ENCODE measurements at regions not wholly inside any gene's neighbourhood (a gene's known extent, or its start where the extent isn't known, plus 50 kb on each side); places are given as distances from the start of the nearest gene placed in this dataset.
"Not testable (repeated sequence)": the region's sequence is repeated elsewhere in the genome, so short reads cannot be mapped to it uniquely, and the experiment has no call there.

GRCh38 chr10:52570490-52570889, 202.1 kb downstream of the MBL2 start:
- Histone ChIP-seq H3K27me3 (ENCODE audit: control insufficient read depth, insufficient read depth, low read length) (no peaks in the 10 kb centered on the region), H3K36me3 (ENCODE audit: control insufficient read depth, insufficient read depth, low read length) (no peaks in the 10 kb centered on the region), H3K9me3 (ENCODE audit: control insufficient read depth, low read depth, low read length) (no peaks in the 10 kb centered on the region), H3K4me3 (ENCODE audit: low read length) (no peak overlapping the region), H3K4me1 (ENCODE audit: control insufficient read depth, insufficient read depth, low read length) (no peaks in the 10 kb centered on the region), H3K27ac (ENCODE audit: low read length) (no peak overlapping the region)
- no peak for DNase-seq
- 100% methylated on average over 1 of the region's 1 CpG for WGBS (ENCODE audit: insufficient coverage, low lambda C conversion rate)

- DNase-seq: no peak
- Histone ChIP-seq H3K27me3 (ENCODE audit: control insufficient read depth, insufficient read depth, low read length) (no peaks in the 10 kb centered on the region), H3K27ac (ENCODE audit: low read length) (no peak overlapping the region), H3K4me1 (ENCODE audit: control insufficient read depth, insufficient read depth, low read length) (no peaks in the 10 kb centered on the region), H3K4me3 (ENCODE audit: low read length) (no peak overlapping the region), H3K36me3 (ENCODE audit: control insufficient read depth, insufficient read depth, low read length) (no peaks in the 10 kb centered on the region), H3K9me3 (ENCODE audit: control insufficient read depth, low read depth, low read length) (no peaks in the 10 kb centered on the region)
- no CpG with 5 or more reads among the region's 2 CpGs for WGBS (ENCODE audit: insufficient coverage, low lambda C conversion rate)
Measured at GRCh38 chr10:52571018-52571417, 201.6 kb downstream of the MBL2 start.

- 89% methylated on average over 2 of the region's 3 CpGs for WGBS (ENCODE audit: insufficient coverage, low lambda C conversion rate)
- Histone ChIP-seq H3K27me3 (ENCODE audit: control insufficient read depth, insufficient read depth, low read length) (no peaks in the 10 kb centered on the region), H3K4me3 (ENCODE audit: low read length) (no peak overlapping the region), H3K9me3 (ENCODE audit: control insufficient read depth, low read depth, low read length) (no peaks in the 10 kb centered on the region), H3K27ac (ENCODE audit: low read length) (no peak overlapping the region), H3K4me1 (ENCODE audit: control insufficient read depth, insufficient read depth, low read length) (no peaks in the 10 kb centered on the region), H3K36me3 (ENCODE audit: control insufficient read depth, insufficient read depth, low read length) (no peaks in the 10 kb centered on the region)
- no peak for DNase-seq
Measured at GRCh38 chr10:52571516-52572182, 200.9 kb downstream of the MBL2 start.

- WGBS (ENCODE audit: insufficient coverage, low lambda C conversion rate): 80% methylated on average over 1 of the region's 2 CpGs
- H3K27me3 ChIP-seq (ENCODE audit: control insufficient read depth, insufficient read depth, low read length): no peaks in the 10 kb centered on the region
- no peak for DNase-seq
- no peak overlapping the region for H3K27ac ChIP-seq (ENCODE audit: low read length)
- H3K36me3 ChIP-seq (ENCODE audit: control insufficient read depth, insufficient read depth, low read length): no peaks in the 10 kb centered on the region
- H3K4me1 ChIP-seq (ENCODE audit: control insufficient read depth, insufficient read depth, low read length): no peaks in the 10 kb centered on the region
- no peaks in the 10 kb centered on the region for H3K9me3 ChIP-seq (ENCODE audit: control insufficient read depth, low read depth, low read length)
- H3K4me3 ChIP-seq (ENCODE audit: low read length): no peak overlapping the region
Measured at GRCh38 chr10:52573347-52573746, 199.2 kb downstream of the MBL2 start.

- no peak overlapping the region for H3K4me3 ChIP-seq (ENCODE audit: low read length)
- DNase-seq: no peak
- 87% methylated on average over 2 of the region's 2 CpGs for WGBS (ENCODE audit: insufficient coverage, low lambda C conversion rate)
Measured at GRCh38 chr10:52574697-52575096, 197.9 kb downstream of the MBL2 start.

GRCh38 chr10:52577047-52577446, 195.5 kb downstream of the MBL2 start:
- Histone ChIP-seq H3K9me3 (ENCODE audit: control insufficient read depth, low read depth, low read length) (no peaks in the 10 kb centered on the region), H3K4me1 (ENCODE audit: control insufficient read depth, insufficient read depth, low read length) (no peaks in the 10 kb centered on the region), H3K27ac (ENCODE audit: low read length) (no peak overlapping the region), H3K27me3 (ENCODE audit: control insufficient read depth, insufficient read depth, low read length) (no peaks in the 10 kb centered on the region), H3K36me3 (ENCODE audit: control insufficient read depth, insufficient read depth, low read length) (no peaks in the 10 kb centered on the region), H3K4me3 (ENCODE audit: low read length) (no peak overlapping the region)
- no peak for DNase-seq
- 100% methylated on average over 1 of the region's 2 CpGs for WGBS (ENCODE audit: insufficient coverage, low lambda C conversion rate)

More at GRCh38 chr10:52574697-52575096, 197.9 kb downstream of the MBL2 start:
- no peak overlapping the region for H3K27ac ChIP-seq (ENCODE audit: low read length)
- no peaks in the 10 kb centered on the region for H3K4me1 ChIP-seq (ENCODE audit: control insufficient read depth, insufficient read depth, low read length)
- no peaks in the 10 kb centered on the region for H3K9me3 ChIP-seq (ENCODE audit: control insufficient read depth, low read depth, low read length)
- no peaks in the 10 kb centered on the region for H3K36me3 ChIP-seq (ENCODE audit: control insufficient read depth, insufficient read depth, low read length)
- no peaks in the 10 kb centered on the region for H3K27me3 ChIP-seq (ENCODE audit: control insufficient read depth, insufficient read depth, low read length)

GRCh38 chr10:52578871-52579405, 193.6 kb downstream of the MBL2 start:
- no peak for DNase-seq
- Histone ChIP-seq H3K36me3 (ENCODE audit: control insufficient read depth, insufficient read depth, low read length) (no peaks in the 10 kb centered on the region), H3K4me3 (ENCODE audit: low read length) (no peak overlapping the region), H3K4me1 (ENCODE audit: control insufficient read depth, insufficient read depth, low read length) (no peaks in the 10 kb centered on the region), H3K27ac (ENCODE audit: low read length) (no peak overlapping the region), H3K9me3 (ENCODE audit: control insufficient read depth, low read depth, low read length) (no peaks in the 10 kb centered on the region), H3K27me3 (ENCODE audit: control insufficient read depth, insufficient read depth, low read length) (no peaks in the 10 kb centered on the region)
- 89% methylated on average over 3 of the region's 5 CpGs for WGBS (ENCODE audit: insufficient coverage, low lambda C conversion rate)

- 100% methylated on average over 1 of the region's 2 CpGs for WGBS (ENCODE audit: insufficient coverage, low lambda C conversion rate)
- DNase-seq; H3K9me3 ChIP-seq (ENCODE audit: control insufficient read depth, low read depth, low read length): not testable (repeated sequence)
Measured at GRCh38 chr10:52581636-52582035, 190.9 kb downstream of the MBL2 start.

GRCh38 chr10:52583336-52583735, 189.2 kb downstream of the MBL2 start:
- H3K4me1 ChIP-seq (ENCODE audit: control insufficient read depth, insufficient read depth, low read length): no peaks in the 10 kb centered on the region
- no peaks in the 10 kb centered on the region for H3K9me3 ChIP-seq (ENCODE audit: control insufficient read depth, low read depth, low read length)
- no peak overlapping the region for H3K4me3 ChIP-seq (ENCODE audit: low read length)
- H3K27ac ChIP-seq (ENCODE audit: low read length): no peak overlapping the region
- DNase-seq: no peak
- no peaks in the 10 kb centered on the region for H3K36me3 ChIP-seq (ENCODE audit: control insufficient read depth, insufficient read depth, low read length)
- no peaks in the 10 kb centered on the region for H3K27me3 ChIP-seq (ENCODE audit: control insufficient read depth, insufficient read depth, low read length)

More at GRCh38 chr10:52581636-52582035, 190.9 kb downstream of the MBL2 start:
- H3K27ac ChIP-seq (ENCODE audit: low read length); H3K4me3 ChIP-seq (ENCODE audit: low read length); H3K4me1 ChIP-seq (ENCODE audit: control insufficient read depth, insufficient read depth, low read length); H3K27me3 ChIP-seq (ENCODE audit: control insufficient read depth, insufficient read depth, low read length); H3K36me3 ChIP-seq (ENCODE audit: control insufficient read depth, insufficient read depth, low read length): not testable (repeated sequence)

- no peaks in the 10 kb centered on the region for H3K36me3 ChIP-seq (ENCODE audit: control insufficient read depth, insufficient read depth, low read length)
- no peaks in the 10 kb centered on the region for H3K27me3 ChIP-seq (ENCODE audit: control insufficient read depth, insufficient read depth, low read length)
- H3K4me1 ChIP-seq (ENCODE audit: control insufficient read depth, insufficient read depth, low read length): no peaks in the 10 kb centered on the region
- H3K9me3 ChIP-seq (ENCODE audit: control insufficient read depth, low read depth, low read length): no peaks in the 10 kb centered on the region
- no CpG with 5 or more reads among the region's 2 CpGs for WGBS (ENCODE audit: insufficient coverage, low lambda C conversion rate)
- DNase-seq: no peak
- no peak overlapping the region for H3K27ac ChIP-seq (ENCODE audit: low read length)
- H3K4me3 ChIP-seq (ENCODE audit: low read length): no peak overlapping the region
Measured at GRCh38 chr10:52586710-52587109, 185.9 kb downstream of the MBL2 start.

Data from large intestine (tissue), 3 donors.